ENCODE measurements at regions not wholly inside any gene's neighbourhood (a gene's known extent, or its start where the extent isn't known, plus 50 kb on each side); places are given as distances from the start of the nearest gene placed in this dataset.

GRCh38 chr14:65238456-65238855 lies 136.1 kb upstream of the MAX start:
- TF ChIP-seq SIN3A (IDR thresholded peaks at IDR 0.05; ENCODE audit: borderline replicate concordance, insufficient read depth, low read length) (no peak), POLR2AphosphoS5 (IDR thresholded peaks at IDR 0.05; ENCODE audit: low read depth, low read length) (no peak), TAF1 (IDR thresholded peaks at IDR 0.05; ENCODE audit: borderline replicate concordance, insufficient read depth, low read length) (no peak), REST (IDR thresholded peaks at IDR 0.05; ENCODE audit: insufficient read depth in 1 of 2, low read depth in 2 of 2, low read length in 2 of 2) (no peak)
